GM23338 (cell line): ENCODE measurements at regions not wholly inside any gene's neighbourhood (a gene's known extent, or its start where the extent isn't known, plus 50 kb on each side); places are given as distances from the start of the nearest gene placed in this dataset.

Experiments
- ATAC-seq: fragments of 200-7000 bp; cut with Tn5 transposase; 3 replicates; pipeline ENCODE4 v1.9.1; 2020
- DNase-seq: peaks from one replicate; pipeline ENCODE4 v3.0.0-alpha.2; 2015; ENCODE audit warnings: low spot score
- H2AFZ ChIP-seq: fragments of 200-600 bp; sonication (generic); 2 replicates; pipeline ENCODE4 v1.8.0; 2016; ENCODE audit warnings: antibody characterized with exemption, mild to moderate bottlenecking, moderate library complexity
- H3F3A ChIP-seq: fragments of 200-600 bp; sonication (generic); replicated peaks from 2 replicates; pipeline ENCODE4 v1.8.0; 2017; ENCODE audit warnings: antibody characterized with exemption, mixed run types, low read depth
- H3K27ac ChIP-seq: fragments of 200-600 bp; sonication (generic); 2 replicates; pipeline ENCODE4 v1.6.1; 2016; ENCODE audit warnings: low read depth
- H3K27me3 ChIP-seq: fragments of 200-600 bp; sonication (generic); 2 replicates; pipeline ENCODE4 v1.8.0; 2016; ENCODE audit warnings: mild to moderate bottlenecking, mixed run types, moderate library complexity; ENCODE audit not compliant: insufficient read depth
- H3K36me3 ChIP-seq: fragments of 200-600 bp; sonication (generic); 2 replicates; pipeline ENCODE4 v1.8.0; 2016; ENCODE audit warnings: mild to moderate bottlenecking; ENCODE audit not compliant: insufficient read depth
- H3K4me1 ChIP-seq: fragments of 200-600 bp; sonication (generic); 2 replicates; pipeline ENCODE4 v1.8.0; 2016; ENCODE audit warnings: mild to moderate bottlenecking, moderate library complexity; ENCODE audit not compliant: insufficient read depth
- H3K4me2 ChIP-seq: fragments of 200-600 bp; sonication (generic); 2 replicates; pipeline ENCODE4 v1.7.1; 2017; ENCODE audit warnings: mixed run types
- H3K4me3 ChIP-seq: fragments of 200-600 bp; sonication (generic); 2 replicates; pipeline ENCODE4 v1.6.1; 2016; ENCODE audit warnings: mixed run types
- H3K79me2 ChIP-seq: fragments of 200-600 bp; sonication (generic); replicated peaks from 2 replicates; pipeline ENCODE4 v1.8.0; 2017; ENCODE audit warnings: mild to moderate bottlenecking; ENCODE audit not compliant: insufficient read depth
- H3K9me2 ChIP-seq: fragments of 200-600 bp; sonication (generic); 2 replicates; pipeline ENCODE4 v1.8.0; 2017; ENCODE audit not compliant: insufficient read depth
- H4K20me1 ChIP-seq: fragments of 200-600 bp; sonication (generic); replicated peaks from 2 replicates; pipeline ENCODE4 v1.8.0; 2017; ENCODE audit warnings: mild to moderate bottlenecking; ENCODE audit not compliant: insufficient read depth
- H3K27ac Mint-ChIP-seq: 2 replicates; pipeline ENCODE4 v1.8.0; 2020; ENCODE audit warnings: inconsistent platforms, mild to moderate bottlenecking, moderate library complexity, mixed read lengths
- H3K27me3 Mint-ChIP-seq: 3 replicates; pipeline ENCODE4 v1.8.0; 2022; ENCODE audit warnings: low read depth, mild to moderate bottlenecking, moderate library complexity, mixed read lengths, inconsistent platforms; ENCODE audit not compliant: insufficient read depth, poor library complexity
- H3K36me3 Mint-ChIP-seq: 3 replicates; pipeline ENCODE4 v1.8.0; 2021; ENCODE audit warnings: low read depth, mild to moderate bottlenecking, inconsistent platforms, moderate library complexity, mixed read lengths
- H3K4me1 Mint-ChIP-seq: 3 replicates; pipeline ENCODE4 v1.8.0; 2020; ENCODE audit warnings: mild to moderate bottlenecking, inconsistent platforms, mixed read lengths
- H3K4me3 Mint-ChIP-seq: 3 replicates; pipeline ENCODE4 v1.8.0; 2021; ENCODE audit warnings: moderate library complexity, mild to moderate bottlenecking, inconsistent platforms, mixed read lengths
- H3K9me3 Mint-ChIP-seq: 3 replicates; pipeline ENCODE4 v1.8.0; 2020; ENCODE audit warnings: moderate library complexity, mild to moderate bottlenecking, inconsistent platforms, mixed read lengths
- CREB1 ChIP-seq: fragments of 250-450 bp; sonication (Bioruptor Pico); IDR thresholded peaks from 2 replicates; pipeline ENCODE4 v1.5.0; 2020; ENCODE audit warnings: low read depth, mild to moderate bottlenecking, moderate library complexity
- CTCF ChIP-seq, 2 experiments: fragments of 200-600 bp in 1 of 2; sonication (generic) in 1 of 2; conservative IDR thresholded peaks; 2 replicates each; pipeline versions ENCODE4 v1.5.1 to v1.6.1; 2016 to 2017; ENCODE audit warnings: antibody characterized with exemption in 2 of 2, low read depth in 2 of 2, mild to moderate bottlenecking in 2 of 2, moderate library complexity in 1 of 2
- ETS1 ChIP-seq: IDR thresholded peaks from 2 replicates; pipeline ENCODE4 v1.6.1; 2016; ENCODE audit warnings: antibody characterized with exemption
- EZH2 ChIP-seq: fragments of 200-600 bp; sonication (generic); IDR thresholded peaks from one replicate; pipeline ENCODE4 v1.8.0; 2017; ENCODE audit warnings: antibody characterized with exemption, mild to moderate bottlenecking, low read depth; ENCODE audit not compliant: unreplicated experiment
- EZH2phosphoT487 ChIP-seq: fragments of 200-600 bp; sonication (generic); IDR thresholded peaks from one replicate; pipeline ENCODE4 v1.8.1; 2018; ENCODE audit warnings: antibody characterized with exemption; ENCODE audit not compliant: unreplicated experiment
- ZNF114 ChIP-seq: fragments of 250-450 bp; sonication (Bioruptor Pico); IDR thresholded peaks from 2 replicates; pipeline ENCODE4 v1.5.0; 2020; ENCODE audit warnings: mild to moderate bottlenecking, moderate library complexity
- ZNF462 ChIP-seq: fragments of 250-450 bp; sonication (Bioruptor Pico); IDR thresholded peaks from 2 replicates; pipeline ENCODE4 v1.5.0; 2020; ENCODE audit warnings: mild to moderate bottlenecking, moderate library complexity

GRCh38 chr18:53639687-53640086 lies 584.8 kb downstream of the MBD2 start (continued):
- TF ChIP-seq ZNF462 (CRISPR knock-in tag) (no peak), CTCF (conservative IDR thresholded peaks at IDR 0.05; ENCODE audit: low read depth in 2 of 2) (no peak), CREB1 (CRISPR knock-in tag) (no peak), EZH2 (no peak)

- Histone ChIP-seq H4K20me1 (no peaks in the 10 kb centered on the region), H3K79me2 (no peaks in the 10 kb centered on the region), H3K27ac (no peak overlapping the region), H3K9me2 (no peaks in the 10 kb centered on the region), H3F3A (no peaks in the 10 kb centered on the region), H3K4me2 (no peak overlapping the region), H3K27me3 (no peaks in the 10 kb centered on the region), H2AFZ (no peak overlapping the region), H3K4me1 (no peaks in the 10 kb centered on the region), H3K36me3 (peaks cover 5% of the 10 kb centered on the region; the same call in 1 of the 2 replicates), H3K4me3 (no peak overlapping the region)
- Mint-ChIP-seq H3K4me1 (peaks cover 2% of the 10 kb centered on the region; the same call in 1 of the 3 replicates), H3K9me3 (peaks cover 12% of the 10 kb centered on the region), H3K4me3 (no peak overlapping the region), H3K27me3 (peaks cover 2% of the 10 kb centered on the region), H3K36me3 (peaks cover 3% of the 10 kb centered on the region; the same call in 1 of the 3 replicates), H3K27ac (no peak overlapping the region)
- no peak for DNase-seq
- ATAC-seq: no peak
- no peak for TF ChIP-seq EZH2
- no peak for TF ChIP-seq CTCF (conservative IDR thresholded peaks at IDR 0.05; ENCODE audit: low read depth in 2 of 2)
- no peak for TF ChIP-seq EZH2phosphoT487
- no peak for TF ChIP-seq ZNF114 (CRISPR knock-in tag)
- TF ChIP-seq ETS1: no peak
These were observed 595.1 kb downstream of the MBD2 start for GRCh38 chr18:53629337-53629736.
